ENCODE measurements at regions not wholly inside any gene's neighbourhood (a gene's known extent, or its start where the extent isn't known, plus 50 kb on each side); places are given as distances from the start of the nearest gene placed in this dataset.

GRCh38 chr6:165167311-165167710 is 142.1 kb downstream of the C6orf118 start (continued):
- TF ChIP-seq ZNF224 (CRISPR knock-in tag; IDR thresholded peaks at IDR 0.05) (no peak), SP5 (CRISPR knock-in tag; IDR thresholded peaks at IDR 0.05; ENCODE audit: borderline replicate concordance, low read depth) (no peak), HNRNPLL (IDR thresholded peaks at IDR 0.05; ENCODE audit: low read depth, low read length, poor library complexity, severe bottlenecking) (no peak), ADNP (CRISPR knock-in tag; IDR thresholded peaks at IDR 0.05) (no peak), ZNF530 (CRISPR knock-in tag; IDR thresholded peaks at IDR 0.05; ENCODE audit: low read depth) (no peak)
- TF ChIP-seq, protein P1, sequence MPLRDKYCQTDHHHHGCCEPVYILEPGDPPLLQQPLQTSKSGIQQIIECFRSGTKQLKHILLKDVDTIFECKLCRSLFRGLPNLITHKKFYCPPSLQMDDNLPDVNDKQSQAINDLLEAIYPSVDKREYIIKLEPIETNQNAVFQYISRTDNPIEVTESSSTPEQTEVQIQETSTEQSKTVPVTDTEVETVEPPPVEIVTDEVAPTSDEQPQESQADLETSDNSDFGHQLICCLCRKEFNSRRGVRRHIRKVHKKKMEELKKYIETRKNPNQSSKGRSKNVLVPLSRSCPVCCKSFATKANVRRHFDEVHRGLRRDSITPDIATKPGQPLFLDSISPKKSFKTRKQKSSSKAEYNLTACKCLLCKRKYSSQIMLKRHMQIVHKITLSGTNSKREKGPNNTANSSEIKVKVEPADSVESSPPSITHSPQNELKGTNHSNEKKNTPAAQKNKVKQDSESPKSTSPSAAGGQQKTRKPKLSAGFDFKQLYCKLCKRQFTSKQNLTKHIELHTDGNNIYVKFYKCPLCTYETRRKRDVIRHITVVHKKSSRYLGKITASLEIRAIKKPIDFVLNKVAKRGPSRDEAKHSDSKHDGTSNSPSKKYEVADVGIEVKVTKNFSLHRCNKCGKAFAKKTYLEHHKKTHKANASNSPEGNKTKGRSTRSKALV (CRISPR knock-in tag; IDR thresholded peaks at IDR 0.05): no peak

- H4K20me1 ChIP-seq (ENCODE audit: insufficient read depth, low read length): no peaks in the 10 kb centered on the region
- no peak for FAIRE-seq
- peaks cover 98% of the 10 kb centered on the region for H3K9me3 ChIP-seq (ENCODE audit: low read length)
- H2AFZ ChIP-seq (ENCODE audit: low read length): no peak overlapping the region
- no peak overlapping the region for H3K4me2 ChIP-seq (ENCODE audit: low read depth, low read length)
- TF ChIP-seq ZNF780A (CRISPR knock-in tag; IDR thresholded peaks at IDR 0.05) (no peak), TBX2 (CRISPR knock-in tag; IDR thresholded peaks at IDR 0.05; ENCODE audit: borderline replicate concordance) (no peak), SYNCRIP (IDR thresholded peaks at IDR 0.05; ENCODE audit: insufficient read depth, low read depth, low read length) (no peak)
- H3K36me3 ChIP-seq (replicated peaks in 1 of 2; ENCODE audit: control insufficient read depth in 1 of 2, insufficient read depth in 2 of 2, low read length in 2 of 2): no peaks in the 10 kb centered on the region
- POLR2A ChIA-PET: no interaction called here
- ATAC-seq: no peak
- CTCF ChIA-PET (ENCODE audit: low intra/inter-chr PET ratio, low total read pairs): no interaction called here
- no peak overlapping the region for H3K27ac ChIP-seq (ENCODE audit: extremely low read length, insufficient read depth, low read length)
- no peak overlapping the region for H3K4me3 ChIP-seq (replicated peaks in 1 of 3; ENCODE audit: insufficient read depth in 1 of 3, low read depth in 2 of 3, low read length in 3 of 3)
- WGBS (ENCODE audit: low lambda C conversion rate): 0% methylated on average over 1 of the region's 1 CpG
- no peaks in the 10 kb centered on the region for H3K4me1 ChIP-seq (ENCODE audit: insufficient read depth, low read length)
- BruUV-seq (replicated peaks): no TSS peak
- H3K79me2 ChIP-seq (ENCODE audit: insufficient read depth, low read length): no peaks in the 10 kb centered on the region
- no peak for DNase-seq (ENCODE audit: low spot score)
- H3K27me3 ChIP-seq (ENCODE audit: control insufficient read depth in 1 of 2, insufficient read depth in 2 of 2, low read length in 2 of 2): no peaks in the 10 kb centered on the region
- H3K9ac ChIP-seq (ENCODE audit: insufficient read depth, low read depth, low read length): no peak overlapping the region
- intact Hi-C loops (cut with micrococcal nuclease; ENCODE audit: unreplicated experiment): no loop called here
- in situ Hi-C loops (cut with HindIII; ENCODE audit: extremely low pct_ligation_motif_present, low pct_unique_long_range_greater_than_20kb): no loop called here
Measured at GRCh38 chr6:165163519-165163918, 145.9 kb downstream of the C6orf118 start.

Measured in HepG2 (cell line).